NCI-H510A treated with DMSO at 0.1 percent for 48 hours (cell line): ENCODE measurements at regions not wholly inside any gene's neighbourhood (a gene's known extent, or its start where the extent isn't known, plus 50 kb on each side); places are given as distances from the start of the nearest gene placed in this dataset.
A peak's percentile ranks its signal among the peaks of the same experiment; 100 is the strongest.

Experiments
- DNase-seq: peaks from one replicate; lab custom pipeline; 2025; lab: John Stamatoyannopoulos, UW

DNA sequence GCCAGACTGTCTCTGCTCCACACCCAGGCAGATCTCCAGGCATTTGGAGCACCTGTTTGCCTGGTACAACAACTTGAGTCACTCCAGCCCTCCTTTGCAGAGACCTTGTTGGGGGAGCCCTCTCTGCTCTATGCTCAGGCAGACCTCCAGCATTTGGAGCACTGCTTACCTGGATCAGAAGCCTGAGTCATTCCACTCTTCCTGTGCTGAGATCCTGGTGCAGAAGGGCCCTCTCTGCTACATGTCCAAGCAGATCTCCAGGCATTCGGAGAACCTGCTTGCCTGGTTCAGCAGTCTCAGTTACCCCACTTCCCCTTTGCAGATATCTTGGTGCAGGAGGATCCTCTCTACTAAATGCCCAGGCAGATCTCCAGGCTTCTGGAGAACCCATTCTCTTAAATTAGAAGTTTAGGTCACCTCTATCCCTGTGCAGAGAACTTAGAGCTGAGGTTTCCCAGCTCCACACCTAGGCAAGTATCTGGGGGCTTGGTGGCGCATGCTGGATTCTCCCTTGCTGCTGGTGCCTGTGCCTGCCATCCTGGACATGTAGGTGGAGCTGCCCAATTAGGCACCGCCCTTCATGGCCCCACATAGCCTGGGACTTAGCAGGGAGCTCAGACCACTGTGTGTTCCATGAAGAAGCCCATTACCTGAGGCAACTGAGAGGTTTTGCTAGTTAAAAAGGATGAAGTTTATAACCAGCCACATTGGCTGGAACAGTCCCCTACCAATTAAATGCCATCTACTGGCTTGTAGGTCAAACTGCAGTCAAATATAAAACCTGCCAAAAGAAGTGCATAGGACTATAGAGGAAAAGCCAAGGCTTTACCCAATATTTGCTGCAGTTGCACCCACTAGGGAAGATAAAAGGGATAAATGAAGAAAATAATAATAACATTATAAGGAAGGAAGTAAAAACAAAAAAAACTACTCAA is 97.6 kb upstream of the SLITRK6 start:
- no peak for DNase-seq

DNA sequence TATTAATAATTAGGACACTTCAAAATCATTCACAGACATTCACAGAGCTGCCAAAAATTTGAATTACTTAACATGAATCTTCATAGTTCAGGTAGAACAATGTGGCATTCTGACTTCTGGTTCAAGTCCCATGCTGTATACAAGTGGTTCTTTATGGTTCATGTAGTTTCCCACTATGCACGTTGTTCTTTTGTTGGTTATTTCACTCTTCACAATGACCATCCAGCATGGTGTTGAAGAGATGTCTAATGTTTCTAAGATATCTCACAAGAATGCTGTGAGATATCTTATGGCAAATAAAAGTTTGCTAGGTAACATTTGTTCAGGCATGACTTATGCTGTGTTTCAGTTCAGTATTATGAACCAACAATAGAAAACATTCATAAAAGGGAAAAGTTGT is 88.2 kb upstream of the SLITRK6 start:
- no peak for DNase-seq

GRCh38 chr13:85879014-85879413 is 79.8 kb upstream of the SLITRK6 start:
- DNase-seq = no peak

DNA sequence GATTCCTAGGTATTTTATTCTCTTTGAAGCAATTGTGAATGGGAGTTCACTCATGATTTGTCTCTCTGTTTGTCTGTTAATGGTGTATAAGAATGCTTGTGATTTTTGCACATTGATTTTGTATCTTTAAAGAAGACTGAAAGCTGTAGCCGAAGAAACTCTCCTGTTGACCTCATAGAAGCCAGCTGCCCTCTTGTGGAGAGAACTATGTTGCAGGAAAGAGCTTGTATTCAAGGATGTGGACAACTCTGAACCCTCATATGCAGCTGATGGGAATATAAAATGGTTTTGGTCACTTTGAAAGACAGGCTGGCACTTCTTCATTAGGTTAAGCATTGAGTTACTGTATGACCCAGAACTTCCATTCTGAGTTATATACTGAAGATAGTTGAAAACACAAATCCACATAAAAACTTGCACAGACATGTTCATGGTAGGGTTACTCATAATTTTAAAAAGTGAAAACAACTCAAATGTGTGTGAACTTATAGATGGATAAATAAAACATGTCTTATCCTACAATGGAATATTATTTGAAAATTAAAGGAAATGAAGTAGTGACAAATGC is 65.8 kb upstream of the SLITRK6 start:
- DNase-seq = peak; percentile 9

GRCh38 chr13:85853901-85854663 is 54.9 kb upstream of the SLITRK6 start:
- no peak for DNase-seq

GRCh38 chr13:85853161-85853894 is 54.1 kb upstream of the SLITRK6 start:
- DNase-seq = no peak
